SK-N-SH treated with all-trans-retinoic acid at 6 μM for 48 hours (cell line): ENCODE measurements at regions not wholly inside any gene's neighbourhood (a gene's known extent, or its start where the extent isn't known, plus 50 kb on each side); places are given as distances from the start of the nearest gene placed in this dataset.

Experiments used
- ARNTL ChIP-seq: fragments of 450-650 bp; formaldehyde crosslinking; IDR thresholded peaks from 2 replicates; pipeline ENCODE4 v1.5.0; 2020; ENCODE audit warnings: low read depth, mild to moderate bottlenecking, moderate library complexity, borderline replicate concordance
- CSRNP3 ChIP-seq: fragments of 250-450 bp; sonication (Bioruptor Pico); IDR thresholded peaks from 2 replicates; pipeline ENCODE4 v1.5.1; 2021; ENCODE audit warnings: mild to moderate bottlenecking, moderate library complexity
- PATZ1 ChIP-seq: fragments of 250-450 bp; sonication (Bioruptor Pico); IDR thresholded peaks from 2 replicates; pipeline ENCODE4 v1.8.0; 2020; ENCODE audit warnings: mild to moderate bottlenecking, moderate library complexity, borderline replicate concordance
- POU6F1 ChIP-seq: fragments of 250-450 bp; sonication (Bioruptor Pico); IDR thresholded peaks from 2 replicates; pipeline ENCODE4 v1.8.0; 2021; ENCODE audit warnings: low read depth, mild to moderate bottlenecking, moderate library complexity, borderline replicate concordance
- RARB ChIP-seq: fragments of 250-450 bp; sonication (Bioruptor Pico); IDR thresholded peaks from 2 replicates; pipeline ENCODE4 v1.8.0; 2021; ENCODE audit warnings: mild to moderate bottlenecking, moderate library complexity
- ZFP30 ChIP-seq: fragments of 450-650 bp; formaldehyde crosslinking; IDR thresholded peaks from 2 replicates; pipeline ENCODE4 v1.5.0; 2022; ENCODE audit warnings: mild to moderate bottlenecking, moderate library complexity

DNA sequence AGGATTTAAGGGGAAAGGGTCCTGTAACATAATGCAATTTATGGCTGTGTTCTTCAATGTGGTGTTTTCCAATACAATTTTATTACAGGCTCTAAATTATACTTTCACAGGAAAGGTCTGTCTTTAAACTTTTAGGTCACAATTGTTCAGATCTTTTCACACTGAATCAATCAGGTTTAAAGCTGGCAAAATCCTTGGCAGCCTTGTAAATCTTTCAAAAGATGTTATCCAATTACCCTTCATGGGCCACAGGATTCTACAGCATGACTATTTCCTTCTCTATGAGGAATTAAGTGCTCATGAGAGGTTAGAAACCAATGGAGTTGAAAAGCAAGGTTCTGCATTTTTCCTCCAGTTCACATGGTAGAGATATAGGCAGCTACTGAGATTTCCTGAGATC is 211.5 kb upstream of the MIR17HG start:
- TF ChIP-seq POU6F1 (CRISPR knock-in tag) = no peak
- no peak for TF ChIP-seq CSRNP3 (CRISPR knock-in tag)
- TF ChIP-seq ZFP30 = no peak
- TF ChIP-seq PATZ1 (CRISPR knock-in tag) = peak; percentile 52; the same call in 1 of the 2 replicates
- no peak for TF ChIP-seq ARNTL
- no peak for TF ChIP-seq RARB (CRISPR knock-in tag)
